IMR-90 (cell line): ENCODE measurements at regions not wholly inside any gene's neighbourhood (a gene's known extent, or its start where the extent isn't known, plus 50 kb on each side); places are given as distances from the start of the nearest gene placed in this dataset.
A peak's percentile ranks its signal among the peaks of the same experiment; 100 is the strongest.

Experiments used
- ATAC-seq: fragments of 200-7000 bp; cut with Tn5 transposase; 2 replicates; pipeline ENCODE4 v1.9.1; 2020; ENCODE audit warnings: low read depth, mild to moderate bottlenecking, moderate library complexity
- BruUV-seq: library from RNA; stranded (reverse); fragments of 400-500 nt; replicated peaks from 2 replicates; lab custom pipeline; 2021; lab: Mats Ljungman, UMichigan
- CTCF ChIA-PET: fragments of 300-600 bp; formaldehyde crosslinking; extraction: SDS; loops from one replicate; lab custom pipeline; 2021; ENCODE audit warnings: antibody characterized with exemption; lab: Yijun Ruan, JAX
- POLR2A ChIA-PET: fragments of 300-600 bp; sonication (Branson Sonifier 250); formaldehyde crosslinking; loops from one replicate; lab custom pipeline; 2022; ENCODE audit warnings: antibody characterized with exemption; ENCODE audit not compliant: unreplicated experiment; lab: Charles Lee
- DNase-seq: peaks from one replicate; pipeline ENCODE4 v3.0.0; 2013
- H2AFZ ChIP-seq: replicated peaks from 2 replicates; pipeline ENCODE3; 2013; ENCODE audit warnings: low read length, mild to moderate bottlenecking; ENCODE audit not compliant: poor library complexity
- H2AK5ac ChIP-seq: 2 replicates; pipeline ENCODE4 v1.6.1; 2013; ENCODE audit warnings: low read depth, low read length, inconsistent platforms
- H2AK9ac ChIP-seq: replicated peaks from 2 replicates; pipeline ENCODE3; 2013; ENCODE audit warnings: mild to moderate bottlenecking, low read depth, low read length, moderate library complexity; ENCODE audit not compliant: poor library complexity
- H2BK120ac ChIP-seq: 2 replicates; pipeline ENCODE4 v1.6.1; 2013; ENCODE audit warnings: low read depth, low read length, inconsistent platforms
- H2BK15ac ChIP-seq: 3 replicates; pipeline ENCODE4 v1.6.1; 2013; ENCODE audit warnings: low read depth, low read length, inconsistent platforms
- H2BK20ac ChIP-seq: 2 replicates; pipeline ENCODE4 v1.6.1; 2013; ENCODE audit warnings: low read depth, mild to moderate bottlenecking, inconsistent platforms, low read length, moderate library complexity
- H2BK5ac ChIP-seq: 2 replicates; pipeline ENCODE4 v1.6.1; 2013; ENCODE audit warnings: mild to moderate bottlenecking, low read depth, low read length, inconsistent platforms; ENCODE audit not compliant: poor library complexity, severe bottlenecking
- H3K14ac ChIP-seq: replicated peaks from 2 replicates; pipeline ENCODE4 v1.6.1; 2013; ENCODE audit warnings: low read depth, low read length, inconsistent platforms
- H3K18ac ChIP-seq: 2 replicates; pipeline ENCODE4 v1.6.1; 2013; ENCODE audit warnings: low read depth, low read length, control low read depth
- H3K23ac ChIP-seq: 2 replicates; pipeline ENCODE4 v1.6.1; 2013; ENCODE audit warnings: low read depth, low read length, inconsistent platforms
- H3K27ac ChIP-seq: 2 replicates; pipeline ENCODE4 v1.5.1; 2013; ENCODE audit warnings: mild to moderate bottlenecking, control low read depth, low read length; ENCODE audit not compliant: insufficient read depth
- H3K27me3 ChIP-seq: 2 replicates; pipeline ENCODE4 v1.6.1; 2013; ENCODE audit warnings: low read length; ENCODE audit not compliant: control insufficient read depth, insufficient read depth
- H3K36me3 ChIP-seq: 2 replicates; pipeline ENCODE4 v1.6.1; 2013; ENCODE audit warnings: low read length, mixed read lengths; ENCODE audit not compliant: control insufficient read depth, insufficient read depth
- H3K4ac ChIP-seq: 2 replicates; pipeline ENCODE4 v1.6.1; 2013; ENCODE audit warnings: low read depth, low read length, inconsistent platforms
- H3K4me1 ChIP-seq: 2 replicates; pipeline ENCODE4 v1.6.1; 2013; ENCODE audit warnings: low read length, mixed read lengths; ENCODE audit not compliant: control insufficient read depth, insufficient read depth
- H3K4me2 ChIP-seq: 2 replicates; pipeline ENCODE4 v1.6.1; 2013; ENCODE audit warnings: low read depth, mild to moderate bottlenecking, control low read depth, low read length, moderate library complexity
- H3K4me3 ChIP-seq: 2 replicates; pipeline ENCODE4 v1.5.1; 2013; ENCODE audit warnings: low read depth, mild to moderate bottlenecking, control low read depth, low read length, moderate library complexity; ENCODE audit not compliant: insufficient read depth
- H3K56ac ChIP-seq: 2 replicates; pipeline ENCODE4 v1.6.1; 2013; ENCODE audit warnings: low read length, inconsistent platforms; ENCODE audit not compliant: insufficient read depth; ENCODE audit errors: extremely low read depth
- H3K79me1 ChIP-seq, 2 experiments: 2 replicates each; pipeline ENCODE4 v1.6.1; 2013; ENCODE audit warnings: low read length in 2 of 2, inconsistent platforms in 1 of 2, low read depth in 1 of 2
- H3K9ac ChIP-seq: 2 replicates; pipeline ENCODE4 v1.6.1; 2013; ENCODE audit warnings: low read depth, low read length, control low read depth
- H3K9me1 ChIP-seq: 2 replicates; pipeline ENCODE4 v1.6.1; 2013; ENCODE audit warnings: low read length, inconsistent platforms; ENCODE audit not compliant: insufficient read depth
- H3K9me3 ChIP-seq: 2 replicates; pipeline ENCODE4 v1.6.1; 2013; ENCODE audit warnings: low read length; ENCODE audit not compliant: control insufficient read depth, insufficient read depth
- H4K20me1 ChIP-seq: 2 replicates; pipeline ENCODE4 v1.6.1; 2013; ENCODE audit warnings: low read length, inconsistent platforms; ENCODE audit not compliant: insufficient read depth
- H4K5ac ChIP-seq: 2 replicates; pipeline ENCODE4 v1.6.1; 2013; ENCODE audit warnings: mild to moderate bottlenecking, low read depth, low read length, control low read depth
- H4K8ac ChIP-seq, 2 experiments: 2 replicates each; pipeline ENCODE4 v1.6.1; 2013; ENCODE audit warnings: low read depth in 2 of 2, low read length in 2 of 2, control low read depth in 1 of 2, inconsistent platforms in 1 of 2
- H4K91ac ChIP-seq: 2 replicates; pipeline ENCODE4 v1.6.1; 2013; ENCODE audit warnings: low read depth, low read length, inconsistent platforms; ENCODE audit not compliant: insufficient read depth
- BHLHE40 ChIP-seq: fragments of 150-350 bp; IDR thresholded peaks from 2 replicates; pipeline ENCODE4 v1.6.1; 2016; ENCODE audit warnings: mild to moderate bottlenecking, low read depth, low read length
- ELK1 ChIP-seq: fragments of 150-350 bp; IDR thresholded peaks from 2 replicates; pipeline ENCODE4 v1.6.1; 2016; ENCODE audit warnings: low read depth, mild to moderate bottlenecking, low read length, moderate library complexity, borderline replicate concordance
- FOS ChIP-seq: fragments of 150-350 bp; IDR thresholded peaks from 2 replicates; pipeline ENCODE4 v1.6.1; 2016; ENCODE audit warnings: low read depth, low read length
- POLR2A ChIP-seq: IDR thresholded peaks from 2 replicates; pipeline ENCODE4 v1.6.1; 2012; ENCODE audit warnings: mild to moderate bottlenecking, low read depth, low read length
- RCOR1 ChIP-seq: IDR thresholded peaks from 2 replicates; pipeline ENCODE4 v1.6.1; 2012; ENCODE audit warnings: mild to moderate bottlenecking, low read length, improper control_type of control experiment; ENCODE audit not compliant: insufficient replicate concordance
- WGBS, 2 experiments: methylation state at CpG; one replicate each; pipeline versions ENCODE4 v1.1.5 to v1.1.7; 2013; ENCODE audit warnings: missing lambda C conversion rate in 2 of 2; ENCODE audit not compliant: insufficient read length in 1 of 2; ENCODE audit errors: extremely low coverage in 2 of 2; 5-methylcytosine and 5-hydroxymethylcytosine counted together
- dilution Hi-C: fragments of 300-500 bp; cut with HindIII; formaldehyde crosslinking; loops from one replicate; pipeline ENCODE4 v1.14.3; 2018; ENCODE audit warnings: low sequenced_read_pairs; ENCODE audit not compliant: unreplicated experiment
- in situ Hi-C: fragments of 300-500 bp; cut with MboI; formaldehyde crosslinking; loops from 3 replicates; pipeline ENCODE4 v1.14.3; 2019; ENCODE audit warnings: low sequenced_read_pairs, inconsistent platforms, mixed read lengths
- intact Hi-C: fragments of 100-400 bp; cut with micrococcal nuclease; formaldehyde crosslinking; loops from 2 replicates; pipeline ENCODE4 v1.10.0; 2022

- CTCF ChIA-PET = interaction anchor here (1.6 kb wide), 1 partner anchor 16 kb away, joined by 3 read pairs; no protein-coding TSS in a partner anchor
- peak overlapping the region; percentile 66; the same call in 1 of the 3 replicates for H2BK15ac ChIP-seq
- no peak overlapping the region for H3K56ac ChIP-seq
- peak overlapping the region; percentile 71 to 84; a peak in 3 of 4 replicates for H4K8ac ChIP-seq
- DNase-seq (no peak), ATAC-seq (peak; percentile 32; the same call in 1 of the 2 replicates)
- peak overlapping the region; percentile 75 for H4K91ac ChIP-seq
- H3K4me1 ChIP-seq = peaks cover 10% of the 10 kb centered on the region
- peak overlapping the region; percentile 95 for H2AK5ac ChIP-seq
- dilution Hi-C loops = no loop called here
- peak overlapping the region; percentile 94 for H2BK120ac ChIP-seq
- no peaks in the 10 kb centered on the region for H3K9me3 ChIP-seq
- peak overlapping the region; percentile 28; the same call in 1 of the 2 replicates for H3K23ac ChIP-seq
- H2AK9ac ChIP-seq = peak overlapping the region; percentile 77
- peak overlapping the region; percentile 68; the same call in 1 of the 2 replicates for H3K14ac ChIP-seq
- peak overlapping the region; percentile 25; the same call in 1 of the 2 replicates for H3K4me2 ChIP-seq
- H4K20me1 ChIP-seq = no peaks in the 10 kb centered on the region
- H3K27me3 ChIP-seq = no peaks in the 10 kb centered on the region
- no peak overlapping the region for H3K27ac ChIP-seq
- intact Hi-C loops = no loop called here
- no TSS peak for BruUV-seq
- peak overlapping the region; percentile 88; the same call in 1 of the 2 replicates for H4K5ac ChIP-seq
- POLR2A ChIA-PET = no interaction called here
- H3K79me1 ChIP-seq = no peaks in the 10 kb centered on the region
- H3K4ac ChIP-seq = peak overlapping the region; percentile 70
- no peak for TF ChIP-seq RCOR1
- no peak for TF ChIP-seq FOS
- TF ChIP-seq BHLHE40 = peak; percentile 60; the same call in 1 of the 2 replicates
- no peak for TF ChIP-seq ELK1
- TF ChIP-seq POLR2A = no peak
- no peak overlapping the region for H3K4me3 ChIP-seq
- in situ Hi-C loops = no loop called here
- H2BK20ac ChIP-seq = peak overlapping the region; percentile 94; the same call in 1 of the 2 replicates
- H3K9me1 ChIP-seq = peaks cover 10% of the 10 kb centered on the region; the same call in 1 of the 2 replicates
- H2BK5ac ChIP-seq = peak overlapping the region; percentile 7
- WGBS, 2 experiments = 43% methylated on average over 13 of the region's 26 CpGs; no CpG with 5 or more reads in 1 of the 2 experiments
- no peak overlapping the region for H3K9ac ChIP-seq
- peak overlapping the region; percentile 64 for H2AFZ ChIP-seq
- H3K18ac ChIP-seq = peak overlapping the region; percentile 80; the same call in 1 of the 2 replicates
- H3K36me3 ChIP-seq = no peaks in the 10 kb centered on the region
Measured at GRCh38 chr7:155213955-155214740, 83.5 kb upstream of the INSIG1 start.
